ENCODE measurements at regions not wholly inside any gene's neighbourhood (a gene's known extent, or its start where the extent isn't known, plus 50 kb on each side); places are given as distances from the start of the nearest gene placed in this dataset.

- peaks cover 33% of the 10 kb centered on the region for H3K4me1 Mint-ChIP-seq (ENCODE audit: unreplicated experiment)
- no peak for TF ChIP-seq CTCF (conservative IDR thresholded peaks at IDR 0.05)
- H3K9me3 Mint-ChIP-seq: peaks cover 8% of the 10 kb centered on the region
- no peak for DNase-seq (ENCODE audit: extremely low spot score, unreplicated experiment)
- H3K27me3 Mint-ChIP-seq: peaks cover 6% of the 10 kb centered on the region
- no peak overlapping the region for H3K27ac Mint-ChIP-seq
- H3K4me3 Mint-ChIP-seq: no peak overlapping the region
- H3K36me3 Mint-ChIP-seq: no peaks in the 10 kb centered on the region
Observed at GRCh38 chr2:16255120-16255519, 314.8 kb downstream of the MYCN start.

- Mint-ChIP-seq H3K9me3 (peaks cover 8% of the 10 kb centered on the region), H3K27ac (no peak overlapping the region), H3K36me3 (no peaks in the 10 kb centered on the region), H3K4me1 (ENCODE audit: unreplicated experiment) (peaks cover 35% of the 10 kb centered on the region), H3K4me3 (no peak overlapping the region), H3K27me3 (peaks cover 9% of the 10 kb centered on the region)
- no peak for TF ChIP-seq CTCF (conservative IDR thresholded peaks at IDR 0.05)
- DNase-seq (ENCODE audit: extremely low spot score, unreplicated experiment): no peak
Observed at GRCh38 chr2:16254356-16254965, 314.1 kb downstream of the MYCN start.

GRCh38 chr2:16253291-16253690, 312.9 kb downstream of the MYCN start:
- H3K27ac Mint-ChIP-seq: no peak overlapping the region
- peaks cover 13% of the 10 kb centered on the region for H3K27me3 Mint-ChIP-seq
- H3K36me3 Mint-ChIP-seq: no peaks in the 10 kb centered on the region
- no peak for DNase-seq (ENCODE audit: extremely low spot score, unreplicated experiment)
- H3K9me3 Mint-ChIP-seq: peaks cover 12% of the 10 kb centered on the region
- no peak overlapping the region for H3K4me3 Mint-ChIP-seq
- no peak for TF ChIP-seq CTCF (conservative IDR thresholded peaks at IDR 0.05)
- peaks cover 42% of the 10 kb centered on the region for H3K4me1 Mint-ChIP-seq (ENCODE audit: unreplicated experiment)

GRCh38 chr2:16252891-16253290, 312.5 kb downstream of the MYCN start:
- no peak for TF ChIP-seq CTCF (conservative IDR thresholded peaks at IDR 0.05)
- Mint-ChIP-seq H3K27ac (no peak overlapping the region), H3K36me3 (no peaks in the 10 kb centered on the region), H3K4me3 (no peak overlapping the region), H3K4me1 (ENCODE audit: unreplicated experiment) (peaks cover 43% of the 10 kb centered on the region), H3K9me3 (peaks cover 12% of the 10 kb centered on the region), H3K27me3 (peaks cover 13% of the 10 kb centered on the region)
- no peak for DNase-seq (ENCODE audit: extremely low spot score, unreplicated experiment)

- Mint-ChIP-seq H3K9me3 (peaks cover 12% of the 10 kb centered on the region), H3K4me3 (no peak overlapping the region), H3K27me3 (peaks cover 9% of the 10 kb centered on the region), H3K36me3 (no peaks in the 10 kb centered on the region), H3K27ac (peak overlapping the region; percentile 48), H3K4me1 (ENCODE audit: unreplicated experiment) (peaks cover 45% of the 10 kb centered on the region)
- no peak for TF ChIP-seq CTCF (conservative IDR thresholded peaks at IDR 0.05)
- DNase-seq (ENCODE audit: extremely low spot score, unreplicated experiment): no peak
Observed at GRCh38 chr2:16252251-16252650, 311.9 kb downstream of the MYCN start.

Data from type B pancreatic cell (in vitro differentiated cells).